ENCODE measurements at regions not wholly inside any gene's neighbourhood (a gene's known extent, or its start where the extent isn't known, plus 50 kb on each side); places are given as distances from the start of the nearest gene placed in this dataset.
"Not testable (repeated sequence)": the region's sequence is repeated elsewhere in the genome, so short reads cannot be mapped to it uniquely, and the experiment has no call there.

GRCh38 chr4:31748382-31748781 is 1028.2 kb downstream of the PCDH7 start:
- Histone ChIP-seq H3K27ac (no peak overlapping the region), H2AFZ (replicated peaks) (no peak overlapping the region), H3K79me2 (ENCODE audit: low read depth) (no peaks in the 10 kb centered on the region), H3K9me3 (ENCODE audit: low read depth) (no peaks in the 10 kb centered on the region), H3K36me3 (no peaks in the 10 kb centered on the region), H3K9ac (no peak overlapping the region), H3F3A (ENCODE audit: low read depth) (no peaks in the 10 kb centered on the region), H3K4me2 (no peak overlapping the region), H3K4me1 (no peaks in the 10 kb centered on the region), H3K27me3 (no peaks in the 10 kb centered on the region), H3K4me3 (no peak overlapping the region), H4K20me1 (ENCODE audit: low read depth) (no peaks in the 10 kb centered on the region)
- Mint-ChIP-seq H3K9me3 (peaks cover 4% of the 10 kb centered on the region), H3K27ac (no peak overlapping the region), H3K27me3 (ENCODE audit: insufficient read depth, low read depth) (no peaks in the 10 kb centered on the region), H3K4me1 (no peaks in the 10 kb centered on the region), H3K36me3 (no peaks in the 10 kb centered on the region), H3K4me3 (no peak overlapping the region)
- TF ChIP-seq EZH2phosphoT487 (IDR thresholded peaks at IDR 0.05) (no peak), CTCF (IDR thresholded peaks at IDR 0.05) (no peak), EZH2 (IDR thresholded peaks at IDR 0.05) (no peak)
- DNase-seq (ENCODE audit: low spot score): no peak

GRCh38 chr4:31750581-31750980 is 1030.4 kb downstream of the PCDH7 start:
- H3K79me2 ChIP-seq (ENCODE audit: low read depth); H3K27ac ChIP-seq; H3K27me3 ChIP-seq; H3K4me3 ChIP-seq; H3K4me3 Mint-ChIP-seq; H3K9ac ChIP-seq; H3K9me3 ChIP-seq (ENCODE audit: low read depth); H3K4me1 Mint-ChIP-seq; H3K27ac Mint-ChIP-seq; H3K36me3 Mint-ChIP-seq; H4K20me1 ChIP-seq (ENCODE audit: low read depth); DNase-seq (ENCODE audit: low spot score); H3K9me3 Mint-ChIP-seq; H3F3A ChIP-seq (ENCODE audit: low read depth); H3K27me3 Mint-ChIP-seq (ENCODE audit: insufficient read depth, low read depth); H2AFZ ChIP-seq (replicated peaks); H3K4me2 ChIP-seq; H3K4me1 ChIP-seq; H3K36me3 ChIP-seq: not testable (repeated sequence)

- Mint-ChIP-seq H3K27ac (no peak overlapping the region), H3K4me3 (no peak overlapping the region), H3K9me3 (peaks cover 3% of the 10 kb centered on the region), H3K27me3 (ENCODE audit: insufficient read depth, low read depth) (no peaks in the 10 kb centered on the region), H3K36me3 (no peaks in the 10 kb centered on the region), H3K4me1 (no peaks in the 10 kb centered on the region)
- Histone ChIP-seq H3K4me3 (no peak overlapping the region), H3K9me3 (ENCODE audit: low read depth) (no peaks in the 10 kb centered on the region), H3K27me3 (no peaks in the 10 kb centered on the region), H3K4me2 (no peak overlapping the region), H3K9ac (no peak overlapping the region), H3F3A (ENCODE audit: low read depth) (no peaks in the 10 kb centered on the region), H2AFZ (replicated peaks) (no peak overlapping the region), H3K36me3 (no peaks in the 10 kb centered on the region), H3K79me2 (ENCODE audit: low read depth) (no peaks in the 10 kb centered on the region), H3K27ac (no peak overlapping the region), H3K4me1 (no peaks in the 10 kb centered on the region), H4K20me1 (ENCODE audit: low read depth) (no peaks in the 10 kb centered on the region)
- DNase-seq (ENCODE audit: low spot score): no peak
- TF ChIP-seq EZH2 (IDR thresholded peaks at IDR 0.05): no peak
- no peak for TF ChIP-seq EZH2phosphoT487 (IDR thresholded peaks at IDR 0.05)
- TF ChIP-seq CTCF (IDR thresholded peaks at IDR 0.05): no peak
Observed at GRCh38 chr4:31755751-31756150, 1035.6 kb downstream of the PCDH7 start.

DNA sequence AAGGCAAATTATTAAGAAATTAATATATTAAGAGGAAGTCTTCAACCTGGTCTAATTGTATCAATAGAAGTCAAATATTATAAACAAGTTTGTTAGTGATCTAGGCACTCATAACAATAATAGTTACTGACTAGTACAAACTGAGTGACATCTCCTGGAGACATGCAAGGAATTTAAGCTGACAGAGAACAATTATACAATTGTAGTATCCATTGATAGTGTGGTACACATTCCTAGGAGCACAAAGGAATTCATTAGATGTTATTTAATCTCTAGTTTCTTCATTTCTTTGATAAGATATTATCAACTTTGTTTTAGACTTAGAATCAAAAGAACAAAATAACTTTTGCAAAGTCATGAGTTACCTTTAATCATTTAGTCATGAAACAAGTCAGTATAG is 1048.6 kb downstream of the PCDH7 start:
- DNase-seq (ENCODE audit: low spot score): no peak
- H3K9me3 ChIP-seq (ENCODE audit: low read depth): no peaks in the 10 kb centered on the region
- no peaks in the 10 kb centered on the region for H3K36me3 ChIP-seq
- H3K4me3 ChIP-seq: no peak overlapping the region
- Mint-ChIP-seq H3K9me3 (no peaks in the 10 kb centered on the region), H3K27me3 (ENCODE audit: insufficient read depth, low read depth) (no peaks in the 10 kb centered on the region), H3K27ac (no peak overlapping the region), H3K36me3 (no peaks in the 10 kb centered on the region), H3K4me3 (no peak overlapping the region), H3K4me1 (no peaks in the 10 kb centered on the region)
- H3K27ac ChIP-seq: no peak overlapping the region
- no peaks in the 10 kb centered on the region for H3K79me2 ChIP-seq (ENCODE audit: low read depth)
- no peaks in the 10 kb centered on the region for H3K27me3 ChIP-seq
- no peak overlapping the region for H3K9ac ChIP-seq
- H3K4me1 ChIP-seq: no peaks in the 10 kb centered on the region
- TF ChIP-seq EZH2 (IDR thresholded peaks at IDR 0.05) (no peak), EZH2phosphoT487 (IDR thresholded peaks at IDR 0.05) (no peak), CTCF (IDR thresholded peaks at IDR 0.05) (no peak)
- no peak overlapping the region for H3K4me2 ChIP-seq
- H4K20me1 ChIP-seq (ENCODE audit: low read depth): no peaks in the 10 kb centered on the region
- no peaks in the 10 kb centered on the region for H3F3A ChIP-seq (ENCODE audit: low read depth)
- no peak overlapping the region for H2AFZ ChIP-seq (replicated peaks)

Measured in neural progenitor cell (in vitro differentiated cells).